Upper lobe of right lung (tissue), 1 donor: ENCODE measurements at regions not wholly inside any gene's neighbourhood (a gene's known extent, or its start where the extent isn't known, plus 50 kb on each side); places are given as distances from the start of the nearest gene placed in this dataset.

Experiments
- ATAC-seq: fragments of 200-7000 bp; cut with Tn5 transposase; one replicate; pipeline ENCODE4 v1.9.1; 2020; ENCODE audit warnings: mild to moderate bottlenecking, moderate library complexity
- DNase-seq: peaks from one replicate; pipeline ENCODE4 v3.0.0-alpha.2; 2020
- H3K27ac ChIP-seq: fragments of 200-600 bp; one replicate; pipeline ENCODE4 v1.8.0; 2022
- H3K27me3 ChIP-seq: fragments of 200-600 bp; one replicate; pipeline ENCODE4 v1.8.0; 2022; ENCODE audit warnings: mild to moderate bottlenecking
- H3K36me3 ChIP-seq: fragments of 200-600 bp; one replicate; pipeline ENCODE4 v1.8.0; 2022
- H3K4me1 ChIP-seq: fragments of 200-600 bp; one replicate; pipeline ENCODE4 v1.8.0; 2022
- H3K4me3 ChIP-seq: fragments of 200-600 bp; one replicate; pipeline ENCODE4 v1.8.0; 2022; ENCODE audit warnings: mild to moderate bottlenecking
- H3K9me3 ChIP-seq: fragments of 200-600 bp; one replicate; pipeline ENCODE4 v1.8.0; 2022
- CTCF ChIP-seq: fragments of 200-600 bp; IDR thresholded peaks from one replicate; pipeline ENCODE4 v1.8.0; 2022; ENCODE audit warnings: antibody characterized with exemption
- intact Hi-C: fragments of 100-400 bp; cut with DNase I; formaldehyde crosslinking; loops from one replicate; pipeline ENCODE4 v1.11.0; 2022
- donor health status: DM: no; HTN: yes; CAD: no; lungs with severe emphysema.

GRCh38 chr17:53909802-53910201 is 87.1 kb downstream of the KIF2B start:
- no peak overlapping the region for H3K4me3 ChIP-seq
- H3K27ac ChIP-seq: no peak overlapping the region
- H3K4me1 ChIP-seq: no peaks in the 10 kb centered on the region
- no peak for ATAC-seq
- TF ChIP-seq CTCF: no peak
- no peak for DNase-seq
- H3K9me3 ChIP-seq: no peaks in the 10 kb centered on the region
- no peaks in the 10 kb centered on the region for H3K27me3 ChIP-seq
- no peaks in the 10 kb centered on the region for H3K36me3 ChIP-seq
- intact Hi-C loops: no loop called here

GRCh38 chr17:53912117-53912516 is 89.4 kb downstream of the KIF2B start:
- intact Hi-C loops: no loop called here
- DNase-seq (no peak), ATAC-seq (no peak)
- Histone ChIP-seq H3K4me1 (no peaks in the 10 kb centered on the region), H3K4me3 (no peak overlapping the region), H3K27me3 (no peaks in the 10 kb centered on the region), H3K36me3 (no peaks in the 10 kb centered on the region), H3K27ac (no peak overlapping the region), H3K9me3 (no peaks in the 10 kb centered on the region)
- no peak for TF ChIP-seq CTCF

GRCh38 chr17:53919356-53919755 is 96.6 kb downstream of the KIF2B start:
- H3K27ac ChIP-seq: no peak overlapping the region
- no peaks in the 10 kb centered on the region for H3K27me3 ChIP-seq
- intact Hi-C loops: no loop called here
- DNase-seq (no peak), ATAC-seq (no peak)
- no peaks in the 10 kb centered on the region for H3K36me3 ChIP-seq
- no peak overlapping the region for H3K4me3 ChIP-seq
- no peak for TF ChIP-seq CTCF
- H3K4me1 ChIP-seq: no peaks in the 10 kb centered on the region
- no peaks in the 10 kb centered on the region for H3K9me3 ChIP-seq

GRCh38 chr17:53924530-53925455 is 102.1 kb downstream of the KIF2B start:
- no peaks in the 10 kb centered on the region for H3K36me3 ChIP-seq
- H3K27me3 ChIP-seq: no peaks in the 10 kb centered on the region
- no peaks in the 10 kb centered on the region for H3K4me1 ChIP-seq
- H3K4me3 ChIP-seq: no peak overlapping the region
- no peak for TF ChIP-seq CTCF
- H3K9me3 ChIP-seq: no peaks in the 10 kb centered on the region
- H3K27ac ChIP-seq: no peak overlapping the region
- intact Hi-C loops: no loop called here
- no peak for DNase-seq
- ATAC-seq: no peak

- intact Hi-C loops: no loop called here
- ATAC-seq (peak; percentile 10), DNase-seq (no peak)
- no peak for TF ChIP-seq CTCF
- no peaks in the 10 kb centered on the region for H3K4me1 ChIP-seq
- no peaks in the 10 kb centered on the region for H3K36me3 ChIP-seq
- H3K9me3 ChIP-seq: no peaks in the 10 kb centered on the region
- no peaks in the 10 kb centered on the region for H3K27me3 ChIP-seq
- H3K4me3 ChIP-seq: no peak overlapping the region
- no peak overlapping the region for H3K27ac ChIP-seq
Observed at GRCh38 chr17:53932386-53932785, 109.7 kb downstream of the KIF2B start.
